Activated CD4-positive, alpha-beta T cell treated with anti-CD3 and anti-CD28 coated beads, Interleukin-2, amount 50 U/mL, for 16 hours (primary cell): ENCODE measurements at regions not wholly inside any gene's neighbourhood (a gene's known extent, or its start where the extent isn't known, plus 50 kb on each side); places are given as distances from the start of the nearest gene placed in this dataset.
"Not testable (repeated sequence)": the region's sequence is repeated elsewhere in the genome, so short reads cannot be mapped to it uniquely, and the experiment has no call there.

Experiments
- DNase-seq: peaks from one replicate; pipeline ENCODE4 v3.0.0-alpha.2; 2020

DNA sequence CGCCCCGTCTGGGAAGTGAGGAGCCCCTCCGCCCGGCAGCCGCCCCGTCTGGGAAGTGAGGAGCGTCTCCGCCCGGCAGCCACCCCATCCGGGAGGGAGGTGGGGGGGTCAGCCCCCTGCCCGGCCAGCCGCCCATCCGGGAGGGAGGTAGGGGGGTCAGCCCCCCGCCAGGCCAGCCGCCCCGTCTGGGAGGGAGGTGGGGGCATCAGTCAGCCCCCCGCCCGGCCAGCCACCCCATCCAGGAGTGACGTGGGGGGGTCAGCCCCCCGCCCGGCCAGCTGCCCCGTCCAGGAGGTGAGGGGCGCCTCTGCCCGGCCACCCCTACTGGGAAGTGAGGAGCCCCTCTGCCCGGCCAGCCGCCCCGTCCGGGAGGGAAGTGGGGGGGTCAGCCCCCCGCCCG lies 297.5 kb upstream of the DYNLRB2 start:
- DNase-seq, result not testable (repeated sequence)

DNA sequence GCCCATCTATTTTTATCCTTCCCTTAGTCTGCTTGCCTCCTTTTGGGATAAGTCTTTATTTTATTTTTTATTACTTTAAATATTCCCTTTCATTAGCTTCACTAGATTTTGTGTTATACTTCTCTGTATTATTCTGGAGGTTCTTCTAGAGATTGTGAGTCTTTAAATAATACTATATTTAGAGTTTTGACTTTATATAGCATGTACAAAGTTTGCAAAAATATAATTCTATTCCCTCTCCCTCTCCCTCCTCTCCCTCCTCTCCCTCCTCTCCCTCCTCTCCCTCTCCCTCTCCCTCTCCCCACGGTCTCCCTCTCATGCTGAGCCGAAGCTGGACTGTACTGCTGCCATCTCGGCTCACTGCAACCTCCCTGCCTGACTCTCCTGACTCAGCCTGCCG lies 298.5 kb upstream of the DYNLRB2 start:
- not testable (repeated sequence) for DNase-seq

DNA sequence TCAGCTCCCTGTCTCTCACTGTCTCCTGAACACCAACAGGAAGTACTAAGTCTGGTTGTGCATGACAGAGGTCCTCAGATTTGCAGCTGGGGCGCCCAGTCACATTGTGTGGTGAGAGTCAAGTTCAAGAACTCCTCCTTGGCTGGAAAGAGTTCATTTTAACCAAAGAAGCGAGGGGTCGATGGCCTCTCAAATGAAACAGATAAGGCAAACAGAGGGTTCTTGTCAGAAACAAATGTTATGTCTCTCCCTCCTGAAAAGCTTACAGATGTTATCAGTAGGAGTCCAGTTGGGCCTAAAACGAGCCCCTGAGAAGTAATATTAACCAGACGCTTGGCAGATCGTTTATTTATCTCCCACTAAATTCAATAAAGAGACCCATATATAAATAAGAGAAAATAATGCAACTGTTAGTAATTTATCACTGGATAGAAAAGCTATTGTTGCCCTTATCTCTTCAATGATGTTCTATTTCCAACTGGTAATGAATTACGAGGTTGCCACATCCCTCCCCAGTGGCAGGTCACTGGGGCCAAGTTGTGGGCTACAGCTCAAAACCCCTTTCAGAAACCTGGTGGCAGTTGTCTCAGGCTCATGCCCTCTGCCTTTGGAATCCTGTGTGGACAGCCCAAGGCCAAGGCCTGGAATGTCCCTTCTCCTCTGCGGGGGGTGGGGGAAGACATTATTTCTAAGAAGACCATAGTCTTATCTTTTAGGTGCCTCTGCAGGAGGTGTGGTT lies 307.5 kb upstream of the DYNLRB2 start:
- DNase-seq, result no peak

DNA sequence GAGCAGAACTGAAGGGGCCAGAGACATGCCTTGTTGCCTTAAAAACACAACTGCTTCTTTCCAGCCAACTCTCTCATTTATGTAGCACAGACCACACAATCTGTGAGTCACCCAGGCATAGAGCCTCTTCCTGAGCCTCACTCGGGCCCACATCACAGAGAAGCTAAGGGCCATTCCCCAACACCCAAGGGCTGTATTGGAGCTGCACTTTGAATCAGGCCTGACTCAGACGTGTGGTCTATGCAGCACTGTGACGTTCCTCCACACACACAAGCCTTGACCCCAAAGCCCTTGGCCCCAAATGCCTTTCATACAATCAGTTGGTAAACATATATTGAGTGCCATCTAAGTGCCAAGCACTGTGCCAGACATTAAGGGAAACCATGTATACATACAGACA lies 308.9 kb upstream of the DYNLRB2 start:
- peak; percentile 32 for DNase-seq

DNA sequence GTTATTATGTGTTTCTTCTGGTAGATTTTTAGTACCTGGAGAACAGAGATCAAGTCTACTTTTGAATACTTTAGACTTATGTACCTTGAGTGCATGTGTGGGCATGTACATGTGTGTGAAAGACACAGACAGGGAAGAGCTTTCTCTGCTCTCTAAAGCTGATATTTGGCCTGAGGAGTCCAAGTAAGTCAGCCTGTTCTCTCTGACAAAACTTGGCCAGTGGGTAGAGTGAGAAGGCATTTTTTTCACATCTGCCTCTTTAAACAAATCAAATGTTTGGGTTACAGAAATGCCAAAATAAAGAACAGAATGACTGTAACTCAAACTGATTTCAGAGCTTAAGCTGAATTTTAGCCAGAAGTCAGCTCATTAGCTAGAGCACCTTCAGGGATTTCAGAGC lies 309.7 kb upstream of the DYNLRB2 start:
- no peak for DNase-seq

DNA sequence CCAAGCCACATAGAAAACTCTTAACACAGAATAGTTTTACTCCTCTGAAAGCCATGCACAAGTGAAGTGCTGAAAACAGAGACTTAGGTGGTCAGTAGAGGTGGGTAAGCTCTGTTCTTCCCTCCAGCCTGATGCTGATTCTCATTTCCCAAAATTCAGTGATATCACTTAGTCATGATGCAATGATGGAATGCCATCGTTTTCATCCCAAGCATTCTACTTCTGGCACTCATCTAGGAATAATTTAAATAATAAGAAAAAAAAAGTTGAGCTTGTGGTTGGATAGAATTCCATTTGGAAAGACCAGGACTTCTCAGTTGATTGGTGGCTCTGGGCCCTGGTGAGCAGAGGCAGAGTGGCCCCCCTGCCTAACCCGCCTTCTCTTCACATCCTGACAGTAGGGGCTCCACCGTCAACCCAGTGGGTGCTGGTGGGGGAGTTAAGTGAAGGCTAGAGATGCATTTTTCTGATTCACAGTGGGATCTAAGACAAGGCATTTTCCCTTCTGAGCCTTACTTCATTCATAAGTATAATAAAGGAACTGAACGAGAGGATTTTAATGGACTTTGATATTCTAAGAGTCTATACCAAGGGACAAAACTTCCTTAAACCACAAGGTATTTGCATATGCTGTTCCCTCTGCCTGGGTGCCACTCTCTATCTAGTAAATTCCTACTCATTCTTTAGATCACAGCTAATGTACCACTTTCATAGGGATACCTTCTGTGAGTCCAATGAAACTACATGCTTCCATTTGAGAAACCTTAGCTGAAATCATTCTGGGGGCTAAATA lies 310.3 kb upstream of the DYNLRB2 start:
- no peak for DNase-seq

DNA sequence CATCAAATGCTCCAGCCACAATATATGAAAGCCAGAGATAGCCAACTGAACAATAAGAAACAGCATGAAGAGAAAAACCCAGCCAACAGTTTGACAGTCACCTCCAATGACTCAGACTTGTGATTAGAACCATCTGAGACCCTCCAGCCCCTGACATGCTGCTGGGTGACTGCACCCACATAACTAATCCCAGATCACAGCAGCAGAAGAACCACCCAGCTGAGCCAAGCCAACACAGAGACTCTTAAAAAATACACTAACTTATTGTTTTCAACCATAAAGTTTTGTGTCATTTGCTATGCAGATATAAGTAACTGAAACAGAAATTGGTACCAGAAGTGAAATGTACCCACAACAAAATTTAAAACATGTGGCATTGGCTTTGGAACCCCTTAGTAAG lies 314.3 kb upstream of the DYNLRB2 start:
- no peak for DNase-seq

DNA sequence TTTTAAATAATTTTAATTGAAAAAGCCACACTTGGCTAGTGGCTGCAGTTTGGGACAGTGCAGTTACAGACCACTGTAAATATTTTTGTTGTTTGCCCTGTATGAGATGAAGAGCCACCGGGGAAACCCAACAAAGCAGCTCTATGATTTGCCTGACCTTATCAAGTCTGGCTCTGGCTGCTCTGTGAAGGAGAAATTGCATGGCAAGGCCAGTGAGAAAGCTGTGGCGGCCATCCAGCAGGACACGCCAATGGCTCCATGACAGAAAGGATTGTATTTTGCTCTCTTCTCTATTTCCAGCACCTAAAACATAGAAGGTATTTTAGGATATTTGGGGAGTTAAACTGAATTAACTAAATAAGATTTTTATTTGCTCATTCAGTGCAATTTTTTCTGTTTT lies 330.0 kb upstream of the DYNLRB2 start:
- no peak for DNase-seq

DNA sequence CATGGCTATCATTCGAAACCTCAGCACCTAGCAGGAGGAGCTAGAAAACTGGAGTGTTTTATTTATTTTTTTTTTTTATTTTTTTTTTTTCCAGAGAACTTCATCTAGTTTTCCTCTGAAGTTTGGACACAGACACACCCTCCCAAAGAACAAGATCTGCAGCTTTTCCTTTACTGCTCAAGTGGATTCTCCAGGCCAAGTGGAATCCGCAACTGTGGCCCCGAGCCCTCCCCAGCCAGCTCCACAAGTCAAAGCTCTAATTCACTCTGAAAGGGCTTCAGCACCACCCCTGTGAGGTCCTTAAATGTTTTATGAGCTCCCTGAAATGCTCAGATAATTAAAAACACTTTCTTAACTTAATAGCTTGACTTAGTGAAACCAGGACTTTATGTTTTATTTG lies 332.1 kb upstream of the DYNLRB2 start:
- DNase-seq, result no peak

DNA sequence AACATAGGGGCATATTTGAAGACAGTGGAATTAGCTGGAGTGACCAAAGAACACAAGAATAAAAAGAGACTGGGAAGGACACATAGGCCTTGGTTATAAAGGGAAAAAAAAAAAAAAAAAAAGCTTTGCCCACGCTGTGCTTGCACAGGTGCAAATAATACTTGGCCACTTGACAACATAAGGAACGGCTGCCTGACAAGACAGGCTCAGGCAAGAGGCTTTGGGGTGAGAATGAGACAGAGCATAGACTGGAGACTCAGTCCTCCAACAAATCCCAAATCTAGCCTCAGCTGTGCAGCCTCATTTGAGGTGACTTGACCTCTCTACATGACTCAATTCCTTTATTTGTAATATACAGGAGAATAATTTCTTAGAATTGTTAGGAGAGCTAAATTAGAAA lies 332.8 kb upstream of the DYNLRB2 start:
- no peak for DNase-seq

DNA sequence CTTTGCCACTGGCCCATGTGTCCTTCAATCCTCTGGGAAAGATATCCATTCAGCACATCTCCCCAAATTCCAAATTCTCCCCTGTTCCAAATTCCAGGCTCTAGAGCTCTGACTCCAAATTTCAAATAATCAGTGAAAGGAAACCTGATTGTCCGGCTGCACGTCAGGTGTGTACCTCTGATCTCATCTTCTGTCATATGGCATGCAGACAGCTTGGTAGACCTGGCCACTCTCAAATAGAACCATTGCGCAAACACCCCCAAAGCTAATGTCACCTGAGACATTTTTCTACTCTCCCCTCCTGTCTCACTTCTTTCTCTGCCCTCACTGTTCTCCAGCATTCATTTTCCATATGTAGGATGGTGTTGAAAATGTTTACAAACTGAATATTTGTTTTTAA lies 337.0 kb upstream of the DYNLRB2 start:
- DNase-seq, result no peak

DNA sequence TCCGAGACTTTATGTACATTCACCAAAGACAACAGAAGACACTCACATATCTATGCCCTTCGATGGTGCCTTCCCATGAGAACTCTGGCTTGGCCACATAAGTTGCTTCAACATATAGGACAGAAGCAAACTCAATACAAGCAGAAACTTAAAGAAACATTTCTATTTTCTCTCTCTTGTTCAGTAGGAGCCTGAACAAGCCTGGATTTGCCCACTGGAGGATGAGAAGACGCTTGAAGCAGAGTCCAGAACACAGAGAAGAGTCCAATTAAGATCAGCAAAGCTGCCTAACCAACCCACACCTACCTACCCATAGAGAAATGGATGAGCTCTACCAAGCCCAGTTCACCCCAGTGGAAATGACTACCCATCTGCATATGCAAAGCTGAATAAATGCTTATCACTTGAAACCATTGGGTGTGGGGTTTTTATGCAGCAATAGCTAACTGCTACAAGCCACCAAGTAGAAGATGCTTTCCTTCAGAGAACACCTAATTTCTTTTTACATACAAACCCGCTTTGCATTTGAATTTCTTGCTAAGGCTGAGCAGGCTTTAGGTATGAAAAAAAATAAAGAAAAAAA lies 337.9 kb upstream of the DYNLRB2 start:
- DNase-seq, result no peak

DNA sequence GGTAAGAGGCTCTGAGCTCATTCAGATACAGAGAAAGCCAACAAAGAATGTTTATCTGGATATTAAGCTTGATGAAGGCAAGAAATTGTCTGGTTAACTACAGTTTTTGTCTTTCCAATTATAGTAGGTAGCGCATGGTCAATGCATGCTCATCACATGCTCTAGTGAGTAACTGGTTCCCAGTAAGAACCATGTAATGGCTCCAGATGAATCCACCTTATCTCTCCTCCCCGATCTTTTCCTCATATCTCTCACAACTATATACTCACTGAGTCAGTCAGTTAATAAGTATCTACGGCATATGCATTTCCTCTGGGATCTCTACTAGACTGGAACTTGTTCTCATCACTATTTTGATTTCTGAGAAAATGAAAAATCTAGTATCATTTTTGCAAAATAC lies 340.7 kb upstream of the DYNLRB2 start:
- DNase-seq, result no peak

DNA sequence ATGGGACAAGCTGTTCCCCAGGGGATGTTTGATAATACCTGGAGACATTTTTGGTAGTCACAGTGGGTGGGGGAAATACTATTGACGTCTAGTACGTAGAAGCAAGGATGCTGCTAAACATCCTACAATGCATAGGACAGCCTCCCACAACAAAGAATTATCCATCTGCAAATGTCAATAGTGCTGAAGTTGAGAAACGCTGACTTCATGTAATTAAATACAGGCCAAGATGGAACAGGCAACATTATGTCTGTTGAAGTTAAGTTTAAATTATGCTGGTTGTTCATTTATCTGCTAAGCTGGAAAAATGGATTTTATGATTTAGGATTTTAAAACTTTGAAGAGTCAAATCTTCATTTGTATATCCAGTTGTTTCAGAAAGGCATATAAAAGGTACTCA lies 341.2 kb upstream of the DYNLRB2 start:
- DNase-seq, result no peak

DNA sequence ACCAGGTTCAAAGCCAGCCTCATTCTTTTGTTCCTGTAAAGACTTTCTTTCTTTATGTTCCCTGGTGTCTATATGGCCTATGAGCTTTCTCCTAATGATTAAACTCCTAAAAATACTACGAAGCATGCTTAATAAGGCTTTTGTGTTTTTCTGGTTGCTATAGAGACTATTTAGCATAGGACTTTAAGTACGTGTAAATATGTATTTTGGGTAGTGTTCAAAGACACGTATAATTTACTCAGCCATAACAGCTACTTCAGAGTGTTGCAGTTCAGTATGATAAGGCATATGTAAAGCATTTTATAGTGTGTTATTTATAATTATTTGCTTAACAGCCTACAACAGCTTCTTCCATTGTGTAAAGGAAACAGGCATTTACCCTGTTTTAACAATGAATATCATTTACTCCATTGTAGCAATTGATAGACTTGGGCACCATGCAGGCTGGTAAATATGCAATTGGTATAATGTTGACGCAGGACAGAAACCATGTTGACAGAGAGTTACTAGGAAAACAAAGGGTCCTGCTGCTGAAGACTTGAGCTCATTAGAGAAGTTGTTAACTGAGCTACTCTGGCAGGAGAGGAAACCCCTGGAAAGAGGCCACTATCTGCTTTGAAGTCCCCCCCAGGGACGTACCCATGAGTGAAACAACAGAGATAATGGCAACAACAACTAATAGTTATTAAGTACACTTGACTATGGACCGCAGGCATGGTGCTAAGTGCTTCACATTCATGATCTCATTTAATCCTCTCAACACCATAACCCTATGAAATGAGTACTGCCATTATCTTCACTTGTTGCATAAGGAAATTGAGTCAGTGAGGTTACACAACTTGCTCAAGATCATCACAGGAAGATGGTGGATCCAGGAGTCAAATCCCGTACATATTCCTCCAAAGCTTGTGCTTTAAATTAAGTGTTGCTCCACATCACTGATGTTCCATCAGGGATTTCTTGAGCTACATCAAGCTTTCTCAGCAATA lies 342.2 kb upstream of the DYNLRB2 start:
- no peak for DNase-seq

DNA sequence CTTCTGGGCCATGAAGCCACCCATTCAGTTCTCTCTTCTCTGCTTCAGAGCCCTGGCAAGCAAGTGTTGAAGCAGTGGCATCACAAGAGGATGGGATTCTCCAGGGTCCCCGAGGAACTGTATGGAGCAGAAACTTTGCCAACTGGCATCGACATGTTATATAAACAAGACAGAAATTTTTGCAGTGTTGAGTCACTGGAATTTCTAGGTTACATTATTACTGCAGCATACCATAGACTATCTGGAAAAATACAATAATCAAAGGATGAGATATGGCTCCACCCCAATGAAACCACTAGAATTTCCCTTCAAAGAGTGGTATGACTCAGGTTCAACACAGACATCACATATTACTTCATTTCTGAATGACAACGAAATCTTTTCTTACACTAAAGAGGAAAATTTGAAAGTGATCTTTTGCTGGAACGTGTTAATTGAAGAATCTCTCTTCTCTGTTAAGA lies 343.0 kb upstream of the DYNLRB2 start:
- peak; percentile 42 for DNase-seq

DNA sequence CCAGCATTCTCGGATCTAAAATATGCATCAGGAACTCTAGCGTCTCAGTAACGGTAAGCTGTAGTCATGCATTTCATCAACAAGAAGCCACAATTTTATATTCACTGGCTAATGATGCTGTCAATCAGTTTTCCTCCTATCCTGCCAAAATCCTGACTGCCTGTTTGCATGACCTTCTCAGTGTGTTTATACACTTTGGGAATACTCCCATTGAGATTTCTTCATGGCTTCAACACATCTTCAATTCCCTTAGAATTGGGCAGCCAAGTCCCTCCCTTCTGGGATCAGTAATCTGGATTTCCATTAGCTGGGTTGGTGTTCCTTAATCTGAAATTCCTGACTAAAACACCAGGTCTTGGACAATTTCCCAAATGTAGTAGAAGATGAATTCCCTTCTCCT lies 348.9 kb upstream of the DYNLRB2 start:
- no peak for DNase-seq

DNA sequence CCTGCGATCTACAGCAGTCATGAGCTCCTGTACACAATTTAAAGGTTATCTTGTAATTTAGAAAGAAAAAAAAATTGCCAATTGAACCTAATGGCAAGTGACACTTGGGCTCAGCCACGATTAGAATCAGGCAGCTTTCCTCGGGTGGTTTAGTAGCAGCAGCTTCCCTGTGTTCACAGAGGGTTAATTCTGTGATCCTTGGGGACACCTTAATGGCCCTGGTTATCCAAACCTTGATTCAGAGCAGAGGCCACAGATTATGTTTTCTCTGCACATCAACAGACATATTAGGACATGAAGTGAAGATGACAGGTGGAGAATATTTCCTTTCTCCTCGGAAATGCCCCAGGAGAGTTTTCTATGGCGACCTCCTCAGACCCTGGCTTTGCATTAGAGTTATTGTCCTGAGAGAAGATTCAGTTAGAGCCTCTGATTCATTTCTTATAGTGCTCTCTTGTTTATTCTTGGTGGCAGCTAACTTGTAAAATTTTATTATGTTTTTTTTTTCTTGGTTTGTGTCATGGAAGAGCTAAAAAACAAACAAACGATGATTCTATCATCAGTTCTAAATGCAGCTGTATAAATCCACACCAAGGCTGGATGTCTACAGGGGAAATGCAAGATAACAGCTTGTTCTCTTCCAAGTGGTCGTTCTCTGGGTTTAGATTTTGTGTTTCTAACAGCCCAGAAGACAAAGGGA lies 351.2 kb upstream of the DYNLRB2 start:
- no peak for DNase-seq

DNA sequence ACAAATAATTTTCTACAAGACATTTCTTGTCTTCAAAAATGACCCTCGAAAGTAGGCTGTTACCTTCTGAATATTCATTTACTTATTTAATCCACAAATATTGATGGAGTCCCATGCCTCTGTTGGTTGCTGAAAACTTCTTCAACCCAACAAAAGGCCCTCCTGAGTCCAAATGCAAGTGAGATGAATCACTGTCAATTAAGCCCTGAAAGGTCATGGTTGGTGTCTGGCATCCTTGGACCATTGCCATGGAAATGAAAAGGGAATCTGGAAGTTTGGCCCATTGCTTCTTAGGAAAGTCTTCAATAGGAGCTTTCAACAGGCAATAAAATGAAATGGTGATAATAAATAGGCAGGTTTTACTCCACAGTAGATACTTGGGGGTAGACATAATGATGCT lies 364.7 kb upstream of the DYNLRB2 start:
- no peak for DNase-seq

DNA sequence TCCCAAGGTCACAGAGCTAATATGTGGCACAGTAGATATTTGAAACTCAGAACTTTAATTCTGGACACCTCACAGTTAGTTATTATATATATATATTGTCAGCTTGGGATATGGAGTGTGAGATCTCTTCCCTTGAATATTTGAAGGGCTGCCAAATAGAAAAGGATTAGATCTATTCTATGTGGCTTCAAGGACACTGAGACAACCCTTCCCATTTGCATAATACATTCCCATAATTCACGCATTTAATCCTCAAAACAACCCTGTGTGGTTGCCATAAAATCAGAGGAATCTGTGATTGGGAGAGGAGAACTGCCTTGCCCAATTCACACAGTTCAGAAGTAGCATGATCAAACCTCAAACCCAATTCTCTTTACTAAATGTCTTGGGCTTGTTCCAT lies 365.8 kb upstream of the DYNLRB2 start:
- no peak for DNase-seq

DNA sequence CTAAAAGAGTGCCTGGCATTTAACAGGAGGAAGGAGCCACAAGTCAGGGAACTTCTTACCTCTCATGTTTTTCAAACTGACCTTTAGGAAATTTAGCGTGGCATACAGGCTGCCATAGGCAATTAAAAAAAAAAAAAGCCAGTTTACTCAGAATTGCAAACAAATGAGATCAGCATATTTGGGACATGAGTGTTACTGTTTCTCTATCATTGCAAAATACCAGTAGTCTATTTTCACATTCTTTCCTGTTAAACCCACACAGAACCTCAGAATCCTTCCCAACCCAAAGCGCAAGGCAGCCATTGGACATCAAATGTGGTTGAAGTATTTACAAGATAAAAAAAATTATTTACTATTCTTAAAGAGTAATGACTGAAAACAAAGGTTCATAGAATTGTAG lies 366.4 kb upstream of the DYNLRB2 start:
- no peak for DNase-seq

DNA sequence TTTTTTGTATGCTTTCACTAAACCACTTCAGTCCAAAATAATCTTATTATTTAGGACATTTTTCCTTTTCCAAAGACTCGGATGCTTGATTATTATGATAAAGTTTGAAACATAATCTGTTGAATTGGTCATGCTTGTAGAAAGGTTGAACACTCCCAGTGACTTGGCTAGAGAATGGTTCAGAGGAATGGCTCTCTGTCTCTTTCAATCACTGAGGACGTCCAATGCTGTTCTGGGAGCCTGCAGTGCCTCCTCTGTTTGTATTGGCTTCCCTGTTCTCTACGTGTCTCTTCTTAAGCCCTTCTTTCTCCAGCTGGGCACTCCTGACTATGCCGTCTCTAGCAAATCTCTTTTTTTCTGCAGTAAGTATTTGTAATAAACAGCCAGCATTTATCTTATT lies 369.0 kb upstream of the DYNLRB2 start:
- no peak for DNase-seq
